Natural killer cell (primary cell): ENCODE measurements at regions not wholly inside any gene's neighbourhood (a gene's known extent, or its start where the extent isn't known, plus 50 kb on each side); places are given as distances from the start of the nearest gene placed in this dataset.

Experiments
- ATAC-seq, 3 donors: fragments of 150-1000 bp in 2 of 3; fragments of 200-7000 bp in 1 of 3; cut with Tn5 transposase; 1 replicate in 1 of 3; 2 replicates in 2 of 3; pipeline ENCODE4 v1.10.0; 2021; ENCODE audit warnings: mild to moderate bottlenecking in 2 of 3, moderate library complexity in 2 of 3
- DNase-seq, 2 donors: peaks; one replicate each; pipeline versions ENCODE4 v3.0.0 to v3.0.0-alpha.2; 2013 to 2021; ENCODE audit warnings: mixed read lengths in 1 of 2
- H3K27ac ChIP-seq: one replicate; pipeline ENCODE4 v1.5.1; 2013; ENCODE audit warnings: mild to moderate bottlenecking, low read length
- H3K27me3 ChIP-seq: one replicate; pipeline ENCODE4 v1.6.1; 2013; ENCODE audit warnings: low read length; ENCODE audit not compliant: control insufficient read depth, insufficient read depth
- H3K36me3 ChIP-seq: one replicate; pipeline ENCODE4 v1.6.1; 2013; ENCODE audit warnings: low read length; ENCODE audit not compliant: control insufficient read depth, insufficient read depth
- H3K4me1 ChIP-seq: one replicate; pipeline ENCODE4 v1.6.1; 2013; ENCODE audit warnings: low read length; ENCODE audit not compliant: control insufficient read depth, insufficient read depth
- H3K4me3 ChIP-seq: one replicate; pipeline ENCODE4 v1.5.1; 2013; ENCODE audit warnings: low read length
- H3K9me3 ChIP-seq: one replicate; pipeline ENCODE4 v1.6.1; 2013; ENCODE audit warnings: low read length; ENCODE audit not compliant: control insufficient read depth, insufficient read depth
- H3K27ac Mint-ChIP-seq, 2 donors: one replicate each; pipeline ENCODE4 v1.8.0; 2022; ENCODE audit warnings: mild to moderate bottlenecking in 2 of 2, mixed read lengths in 2 of 2, moderate library complexity in 1 of 2
- H3K27me3 Mint-ChIP-seq, 2 donors: one replicate each; pipeline ENCODE4 v1.8.0; 2022; ENCODE audit warnings: low read depth in 2 of 2, mixed read lengths in 2 of 2
- H3K36me3 Mint-ChIP-seq: one replicate; pipeline ENCODE4 v1.8.0; 2022; ENCODE audit warnings: mixed read lengths
- H3K4me1 Mint-ChIP-seq, 2 donors: one replicate each; pipeline ENCODE4 v1.8.0; 2022; ENCODE audit warnings: mixed read lengths in 2 of 2
- H3K4me3 Mint-ChIP-seq: one replicate; pipeline ENCODE4 v1.8.0; 2022; ENCODE audit warnings: mild to moderate bottlenecking, moderate library complexity, mixed read lengths
- H3K9me3 Mint-ChIP-seq, 2 donors: one replicate each; pipeline ENCODE4 v1.8.0; 2022; ENCODE audit warnings: mixed read lengths in 2 of 2
- CTCF ChIP-seq: fragments of 200-600 bp; IDR thresholded peaks from one replicate; pipeline ENCODE4 v1.8.0; 2022; ENCODE audit warnings: antibody characterized with exemption
- WGBS: methylation state at CpG from one replicate; pipeline ENCODE4 v1.1.7; 2013; ENCODE audit warnings: missing lambda C conversion rate; ENCODE audit not compliant: insufficient coverage; 5-methylcytosine and 5-hydroxymethylcytosine counted together
- intact Hi-C: fragments of 100-400 bp; cut with micrococcal nuclease; formaldehyde crosslinking; loops from one replicate; pipeline ENCODE4 v1.14.2; 2022

GRCh38 chr17:55842405-55843158 is 91.7 kb downstream of the PCTP start:
- intact Hi-C loops, result no loop called here
- H3K27me3 Mint-ChIP-seq, result peaks cover 0 to 5% of the 10 kb centered on the region in 2 donors
- no peak overlapping the region for H3K27ac Mint-ChIP-seq
- peaks cover 3% of the 10 kb centered on the region for H3K27me3 ChIP-seq
- H3K4me3 Mint-ChIP-seq, result no peak overlapping the region
- H3K9me3 Mint-ChIP-seq, result no peaks in the 10 kb centered on the region
- no peaks in the 10 kb centered on the region for H3K4me1 Mint-ChIP-seq
- no peak for ATAC-seq
- no peaks in the 10 kb centered on the region for H3K36me3 Mint-ChIP-seq
- no peak for DNase-seq
- no peak for TF ChIP-seq CTCF
- no peak overlapping the region for H3K4me3 ChIP-seq
- H3K4me1 ChIP-seq, result no peaks in the 10 kb centered on the region
- H3K36me3 ChIP-seq, result no peaks in the 10 kb centered on the region
- 74% methylated on average over 4 of the region's 5 CpGs for WGBS
- H3K27ac ChIP-seq, result no peak overlapping the region
- no peaks in the 10 kb centered on the region for H3K9me3 ChIP-seq

GRCh38 chr17:55843785-55844184 is 92.9 kb downstream of the PCTP start:
- no peak for TF ChIP-seq CTCF
- WGBS, result 92% methylated on average over 2 of the region's 3 CpGs
- Mint-ChIP-seq H3K9me3 (no peaks in the 10 kb centered on the region), H3K4me3 (no peak overlapping the region), H3K27ac (no peak overlapping the region), H3K27me3 (peaks cover 0 to 5% of the 10 kb centered on the region in 2 donors), H3K36me3 (no peaks in the 10 kb centered on the region), H3K4me1 (no peaks in the 10 kb centered on the region)
- DNase-seq (no peak), ATAC-seq (no peak)
- peaks cover 3% of the 10 kb centered on the region for H3K27me3 ChIP-seq
- H3K4me3 ChIP-seq, result no peak overlapping the region
- intact Hi-C loops, result no loop called here
- H3K27ac ChIP-seq, result no peak overlapping the region
- no peaks in the 10 kb centered on the region for H3K4me1 ChIP-seq
- no peaks in the 10 kb centered on the region for H3K9me3 ChIP-seq
- no peaks in the 10 kb centered on the region for H3K36me3 ChIP-seq

- Histone ChIP-seq H3K36me3 (no peaks in the 10 kb centered on the region), H3K9me3 (no peaks in the 10 kb centered on the region), H3K4me1 (no peaks in the 10 kb centered on the region), H3K4me3 (no peak overlapping the region), H3K27me3 (peaks cover 3% of the 10 kb centered on the region), H3K27ac (no peak overlapping the region)
- WGBS, result 12% methylated on average over 29 of the region's 32 CpGs
- Mint-ChIP-seq H3K4me3 (no peak overlapping the region), H3K36me3 (no peaks in the 10 kb centered on the region), H3K4me1 (no peaks in the 10 kb centered on the region), H3K27me3 (peaks cover 0 to 5% of the 10 kb centered on the region in 2 donors), H3K9me3 (no peaks in the 10 kb centered on the region), H3K27ac (no peak overlapping the region)
- no peak for TF ChIP-seq CTCF
- DNase-seq (peak in 1 of 2 donors; percentile 28), ATAC-seq (no peak)
- intact Hi-C loops, result no loop called here
Observed at GRCh38 chr17:55845385-55845784, 94.5 kb downstream of the PCTP start.

- Histone ChIP-seq H3K4me3 (no peak overlapping the region), H3K36me3 (no peaks in the 10 kb centered on the region), H3K9me3 (no peaks in the 10 kb centered on the region), H3K27ac (no peak overlapping the region), H3K27me3 (peaks cover 3% of the 10 kb centered on the region), H3K4me1 (no peaks in the 10 kb centered on the region)
- H3K4me3 Mint-ChIP-seq, result no peak overlapping the region
- H3K4me1 Mint-ChIP-seq, result no peaks in the 10 kb centered on the region
- H3K27ac Mint-ChIP-seq, result no peak overlapping the region
- H3K9me3 Mint-ChIP-seq, result no peaks in the 10 kb centered on the region
- intact Hi-C loops, result no loop called here
- DNase-seq (no peak), ATAC-seq (no peak)
- peaks cover 0 to 5% of the 10 kb centered on the region in 2 donors for H3K27me3 Mint-ChIP-seq
- no peaks in the 10 kb centered on the region for H3K36me3 Mint-ChIP-seq
- TF ChIP-seq CTCF, result no peak
Observed at GRCh38 chr17:55846745-55847144, 95.9 kb downstream of the PCTP start.
